Activated gamma-delta T cell treated with Interleukin-2 at 50 U/mL for 16 hours (primary cell): ENCODE measurements at regions not wholly inside any gene's neighbourhood (a gene's known extent, or its start where the extent isn't known, plus 50 kb on each side); places are given as distances from the start of the nearest gene placed in this dataset.

ENCODE experiments used
- DNase-seq: peaks from one replicate; pipeline ENCODE4 v3.0.0-alpha.2; 2020

- no peak for DNase-seq
These were observed 270.8 kb upstream of the PPFIA2 start for GRCh38 chr12:82029936-82030335.

GRCh38 chr12:82028772-82029171, 269.6 kb upstream of the PPFIA2 start:
- DNase-seq, result no peak

- DNase-seq, result no peak
These were observed 268.5 kb upstream of the PPFIA2 start for GRCh38 chr12:82027612-82028011.

GRCh38 chr12:82025462-82025861, 266.3 kb upstream of the PPFIA2 start:
- DNase-seq, result no peak

- no peak for DNase-seq
These were observed 260.4 kb upstream of the PPFIA2 start for GRCh38 chr12:82019533-82019932.

GRCh38 chr12:82015623-82016347, 256.6 kb upstream of the PPFIA2 start:
- DNase-seq, result no peak

GRCh38 chr12:82012176-82012575, 253.0 kb upstream of the PPFIA2 start:
- DNase-seq, result no peak

- DNase-seq, result no peak
These were observed 250.4 kb upstream of the PPFIA2 start for GRCh38 chr12:82009524-82009923.

- DNase-seq, result no peak
These were observed 249.1 kb upstream of the PPFIA2 start for GRCh38 chr12:82008251-82008650.

- no peak for DNase-seq
These were observed 239.7 kb upstream of the PPFIA2 start for GRCh38 chr12:81998761-81999378.

GRCh38 chr12:81992461-81992860, 233.3 kb upstream of the PPFIA2 start:
- DNase-seq, result peak; percentile 22

- DNase-seq, result no peak
These were observed 232.7 kb upstream of the PPFIA2 start for GRCh38 chr12:81991868-81992267.

GRCh38 chr12:81988362-81988761, 229.2 kb upstream of the PPFIA2 start:
- no peak for DNase-seq

GRCh38 chr12:81987371-81987770, 228.2 kb upstream of the PPFIA2 start:
- no peak for DNase-seq

GRCh38 chr12:81976661-81977060, 217.5 kb upstream of the PPFIA2 start:
- DNase-seq, result no peak

GRCh38 chr12:81974762-81975161, 215.6 kb upstream of the PPFIA2 start:
- no peak for DNase-seq

- DNase-seq, result no peak
These were observed 209.3 kb upstream of the PPFIA2 start for GRCh38 chr12:81968421-81968820.

- no peak for DNase-seq
These were observed 204.5 kb upstream of the PPFIA2 start for GRCh38 chr12:81963636-81964035.

- no peak for DNase-seq
These were observed 203.9 kb upstream of the PPFIA2 start for GRCh38 chr12:81963026-81963425.

- no peak for DNase-seq
These were observed 203.1 kb upstream of the PPFIA2 start for GRCh38 chr12:81962126-81962856.

- DNase-seq, result no peak
These were observed 199.3 kb upstream of the PPFIA2 start for GRCh38 chr12:81958406-81958805.

GRCh38 chr12:81957631-81958030, 198.5 kb upstream of the PPFIA2 start:
- DNase-seq, result no peak

GRCh38 chr12:81956468-81956860, 197.3 kb upstream of the PPFIA2 start:
- no peak for DNase-seq

- no peak for DNase-seq
These were observed 194.4 kb upstream of the PPFIA2 start for GRCh38 chr12:81953541-81953940.
